HG03558 (cell line): ENCODE measurements at regions not wholly inside any gene's neighbourhood (a gene's known extent, or its start where the extent isn't known, plus 50 kb on each side); places are given as distances from the start of the nearest gene placed in this dataset.

ENCODE experiments used
- ATAC-seq: cut with Tn5 transposase; IDR thresholded peaks from one replicate; pipeline ENCODE4 v1.9.1; 2021; ENCODE audit warnings: moderate number of reproducible peaks; ENCODE audit not compliant: unreplicated experiment; ENCODE audit errors: extremely low read depth

DNA sequence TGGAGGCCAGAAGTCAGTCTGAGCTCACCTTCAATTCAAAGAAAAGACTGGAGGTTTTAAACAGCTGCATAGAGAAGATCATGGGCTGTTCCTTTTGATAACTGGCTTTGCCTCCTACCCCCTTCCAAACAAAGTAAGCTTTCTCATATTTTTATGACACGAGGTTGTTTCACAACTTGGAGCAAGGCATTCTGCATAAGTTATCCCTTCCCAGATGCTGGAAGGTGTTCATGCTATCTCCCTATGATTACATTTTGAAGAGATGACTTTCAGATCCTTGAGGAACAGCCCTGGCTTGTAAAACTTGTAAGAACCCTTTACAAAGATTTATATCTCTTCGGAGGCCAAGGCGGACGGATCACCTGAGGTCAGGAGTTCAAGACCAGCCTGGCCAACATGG is 571.9 kb upstream of the FTMT start:
- ATAC-seq: no peak

DNA sequence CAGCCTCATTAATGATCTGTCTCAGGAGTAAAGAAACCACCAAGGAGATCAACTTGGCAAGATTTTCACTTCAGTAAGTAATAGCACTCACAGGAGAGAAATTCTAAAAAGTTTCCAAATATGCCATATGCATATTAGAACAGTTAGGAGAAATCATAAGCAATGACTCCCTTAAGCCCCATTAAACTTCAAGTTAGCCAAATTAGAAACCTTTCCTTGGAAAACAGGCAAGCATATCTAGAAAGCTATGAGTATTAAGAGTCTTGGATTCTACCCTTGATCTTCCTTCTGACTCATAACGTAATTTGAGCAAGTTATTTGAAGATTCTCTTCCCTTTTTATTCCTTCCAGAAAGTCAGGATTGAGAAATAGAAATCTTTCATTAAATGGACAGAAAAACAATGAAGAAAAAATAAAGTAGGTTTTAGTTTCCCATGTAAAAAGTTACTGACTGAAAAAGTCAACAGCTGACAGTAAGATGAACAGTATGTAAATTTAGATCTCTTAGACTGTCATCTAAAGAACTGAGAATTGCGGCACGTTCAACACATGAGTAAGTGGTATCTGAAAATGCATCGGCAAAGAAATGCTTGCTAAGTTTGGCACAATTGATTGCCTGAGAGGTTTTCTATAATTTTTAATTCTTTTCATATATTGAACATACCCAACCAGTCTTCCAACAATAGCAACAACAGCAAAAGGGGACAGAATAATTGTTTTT is 565.7 kb upstream of the FTMT start:
- ATAC-seq: no peak

DNA sequence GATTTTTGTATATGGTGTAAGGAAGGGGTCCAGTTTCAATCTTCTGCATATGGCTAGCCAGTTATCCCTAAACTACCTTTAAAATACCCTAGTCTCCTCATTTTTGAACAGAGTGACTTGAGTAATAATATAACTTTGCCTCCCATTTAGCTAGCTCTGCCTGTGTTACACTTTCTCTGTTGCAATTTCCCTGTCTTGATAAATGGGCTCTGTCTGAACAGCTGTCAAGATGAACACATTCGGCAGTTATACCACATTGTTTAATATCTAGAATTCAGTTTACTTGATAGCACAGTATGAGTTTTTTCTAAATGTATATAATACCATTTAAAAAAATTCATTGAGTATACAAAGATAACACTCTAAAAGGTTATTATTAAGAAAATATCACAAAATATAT is 562.9 kb upstream of the FTMT start:
- no peak for ATAC-seq

DNA sequence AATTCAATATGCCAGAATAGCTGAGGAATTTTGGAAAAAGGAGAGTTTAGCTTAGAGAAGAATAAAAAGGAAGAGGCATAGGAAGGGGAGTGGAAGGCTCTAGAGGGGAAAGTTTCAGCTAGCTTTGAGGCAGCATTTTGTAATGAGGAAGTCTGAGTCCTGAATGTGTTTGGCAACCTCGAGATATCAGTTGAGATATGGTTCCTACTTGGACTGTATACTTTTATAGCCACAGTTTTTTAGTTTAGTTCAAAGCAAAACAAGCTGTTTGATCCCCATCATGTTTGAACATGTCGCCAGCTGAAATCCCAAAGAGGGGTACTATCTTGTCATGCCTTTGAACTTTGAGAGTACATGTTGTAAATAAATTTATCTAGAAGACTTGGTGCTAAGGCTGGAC is 559.0 kb upstream of the FTMT start:
- no peak for ATAC-seq

DNA sequence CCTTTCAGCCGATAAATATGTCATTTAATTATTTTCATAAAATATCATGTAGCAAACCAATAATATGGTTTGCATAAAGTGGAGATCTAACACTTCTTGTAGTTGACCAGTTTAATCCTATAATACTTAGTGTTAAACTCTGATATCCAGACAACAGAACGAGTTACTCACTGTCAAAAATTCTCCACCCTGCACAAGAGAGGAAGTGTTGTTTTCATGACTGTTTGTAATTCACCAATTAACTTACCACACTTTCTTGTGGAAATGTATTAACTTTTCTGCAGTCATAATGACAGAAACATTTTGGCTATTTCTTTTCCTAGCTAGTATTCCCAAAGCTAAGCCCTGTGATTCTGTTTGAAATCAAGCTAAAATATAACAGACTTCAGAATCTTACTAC is 555.3 kb upstream of the FTMT start:
- ATAC-seq: no peak

DNA sequence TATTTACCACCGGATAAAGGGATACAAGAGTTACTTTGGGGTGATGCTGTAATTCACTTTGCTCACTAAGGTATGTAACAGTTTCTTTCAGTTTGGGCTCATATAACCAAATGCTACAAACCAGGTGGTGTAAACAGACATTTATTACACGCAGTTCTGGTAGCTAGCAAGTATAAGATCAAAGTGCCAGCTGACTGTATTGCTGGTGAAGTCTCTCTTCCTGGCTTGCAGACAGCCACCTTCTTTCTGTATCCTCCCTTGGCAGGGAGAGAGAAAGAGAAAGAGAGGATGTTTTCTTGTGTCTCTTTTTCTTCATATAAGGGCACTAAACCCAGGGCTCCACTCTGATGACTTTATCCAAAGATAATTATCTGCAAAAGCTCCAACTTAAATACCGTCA is 552.5 kb upstream of the FTMT start:
- ATAC-seq: no peak

DNA sequence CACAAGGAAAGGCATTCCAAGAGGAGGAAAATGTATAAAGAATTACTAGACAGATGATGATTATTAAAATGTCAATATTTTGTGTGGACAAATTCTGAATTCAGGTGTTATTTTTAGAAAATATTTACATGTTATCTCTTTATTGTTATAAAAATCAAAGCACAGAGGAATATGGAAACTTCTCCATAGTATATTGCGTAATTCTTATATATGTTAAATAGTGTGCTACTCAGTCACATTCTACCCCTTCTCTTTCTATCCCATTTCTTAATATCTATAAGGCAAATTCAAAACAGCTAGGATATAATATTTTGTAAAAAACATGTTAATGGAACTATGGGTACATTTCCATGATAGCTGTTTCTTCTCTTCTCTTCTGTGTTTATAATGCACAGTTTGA is 546.8 kb upstream of the FTMT start:
- ATAC-seq: no peak

DNA sequence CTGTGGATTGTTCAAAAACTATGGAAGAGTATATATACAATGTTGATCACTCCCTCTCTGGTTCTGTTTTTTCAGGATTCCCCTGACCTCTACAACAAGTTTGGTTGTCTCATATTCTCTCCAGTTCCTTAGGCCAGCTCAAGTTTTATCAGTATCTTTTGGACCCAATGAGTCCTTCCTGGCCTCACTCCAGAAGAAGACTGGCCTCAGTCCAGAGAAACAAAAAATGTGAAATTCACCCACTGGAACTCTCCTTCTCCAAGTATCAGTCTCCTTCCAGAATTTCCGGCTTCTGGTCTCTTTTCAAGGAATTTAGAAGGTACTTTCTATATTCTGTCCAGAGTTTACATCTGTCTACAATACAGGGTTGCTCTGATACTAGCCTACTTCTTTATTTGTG is 537.8 kb upstream of the FTMT start:
- ATAC-seq: no peak

DNA sequence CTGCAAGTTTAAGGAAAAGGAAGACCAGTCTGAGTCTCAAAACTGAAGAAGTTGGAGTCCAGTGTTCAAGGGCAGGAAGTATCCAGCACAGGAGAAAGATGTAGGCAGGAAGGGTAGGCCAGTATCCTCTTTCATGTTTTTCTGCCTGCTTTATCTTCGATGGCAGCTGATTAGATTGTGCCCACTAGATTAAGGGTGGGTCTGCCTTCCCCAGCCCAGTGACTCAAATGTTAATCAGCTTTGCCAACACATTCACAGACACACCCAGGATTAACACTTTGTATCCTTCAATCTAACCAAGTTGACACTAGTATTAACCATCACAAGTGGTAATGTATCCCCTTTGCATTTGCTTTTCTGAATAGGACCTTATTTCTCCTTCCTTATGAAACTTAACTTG is 535.9 kb upstream of the FTMT start:
- ATAC-seq: no peak

DNA sequence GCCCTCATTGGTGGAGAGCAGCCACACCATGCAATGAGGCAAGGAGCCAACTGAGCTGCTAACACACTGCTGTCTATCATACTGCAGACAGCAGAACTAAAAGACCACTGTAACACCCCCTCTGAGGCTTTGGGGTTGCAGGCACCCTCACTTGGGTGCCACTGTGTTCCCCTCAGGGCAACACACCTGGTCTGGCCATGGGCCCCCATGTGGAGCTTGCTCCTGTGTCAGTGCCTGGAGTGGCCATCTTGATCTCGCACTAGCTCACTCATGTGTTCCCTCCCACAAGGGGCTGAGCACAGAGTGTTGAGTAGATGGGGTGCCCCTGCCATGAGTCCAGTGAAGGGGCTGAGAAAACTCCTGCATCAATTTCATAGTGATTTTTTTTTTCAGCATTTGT is 532.4 kb upstream of the FTMT start:
- ATAC-seq: no peak

DNA sequence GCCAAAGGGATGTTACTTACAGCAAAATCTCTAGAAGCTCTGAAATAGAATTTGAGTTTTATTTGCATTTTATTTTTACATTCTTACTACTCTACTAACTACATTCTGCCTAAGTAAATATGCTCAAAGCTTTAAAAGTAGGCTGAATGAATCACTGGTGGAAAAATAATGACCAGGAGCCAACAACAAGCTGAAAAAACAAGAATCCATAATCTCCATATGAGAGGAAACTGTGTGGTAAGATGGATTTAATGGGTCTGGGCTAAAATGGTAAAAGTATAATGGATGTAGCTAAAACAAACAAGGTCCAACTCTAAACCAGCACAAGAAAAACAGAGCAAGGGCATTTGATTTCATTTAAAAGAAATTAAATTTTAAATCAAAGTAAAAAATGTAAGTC is 525.8 kb upstream of the FTMT start:
- ATAC-seq: no peak

DNA sequence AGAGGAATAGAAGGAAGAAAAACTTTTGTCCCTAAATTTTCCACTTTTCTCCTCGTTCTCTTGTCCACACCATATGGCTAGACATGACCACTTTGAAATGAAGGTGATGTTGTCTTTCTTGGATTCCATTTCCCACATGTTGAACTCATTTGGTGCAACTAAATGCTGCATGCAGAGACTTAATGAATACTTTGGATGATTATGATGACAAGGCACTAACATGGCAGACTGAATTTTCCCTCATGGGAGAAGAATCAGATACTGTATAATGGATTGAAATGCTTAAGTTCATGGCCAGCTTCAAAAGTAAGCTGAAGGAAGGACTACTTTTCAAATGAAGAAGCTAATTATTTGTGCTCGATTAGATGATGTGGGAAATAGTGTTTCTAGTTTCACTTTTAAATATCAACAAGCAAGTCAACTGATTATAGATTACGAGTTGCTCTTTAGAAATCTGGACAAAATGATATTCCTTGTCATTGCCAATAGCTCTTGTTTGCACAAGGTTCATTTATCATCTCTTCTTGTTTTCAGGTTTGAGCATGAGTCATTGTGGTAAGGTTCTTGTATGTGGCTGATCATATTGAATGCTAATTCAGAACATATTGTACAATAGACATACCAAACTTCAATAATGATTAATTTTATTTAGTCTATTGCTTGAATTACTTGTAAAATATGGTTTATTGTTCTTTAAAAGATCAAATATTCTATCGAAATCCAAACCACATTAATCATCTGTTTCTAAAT is 501.3 kb upstream of the FTMT start:
- no peak for ATAC-seq

DNA sequence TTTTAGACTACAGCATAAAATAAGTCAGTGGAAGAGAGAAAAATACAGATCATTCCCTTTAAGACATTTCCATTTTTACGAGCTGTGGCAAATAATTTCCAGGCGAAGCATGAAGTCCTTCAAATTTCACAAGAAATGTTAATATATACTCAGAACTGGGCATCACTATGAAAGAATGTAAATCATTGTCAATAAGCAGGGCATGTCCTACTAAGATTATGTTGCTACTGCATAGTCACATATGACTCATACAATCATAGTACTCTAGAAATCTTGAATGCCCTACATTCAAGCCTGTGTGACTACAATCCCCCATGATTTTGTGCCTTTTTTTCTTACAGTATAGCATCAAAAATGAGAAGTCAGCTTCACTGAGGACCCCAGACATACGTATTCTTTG is 485.2 kb upstream of the FTMT start:
- no peak for ATAC-seq

DNA sequence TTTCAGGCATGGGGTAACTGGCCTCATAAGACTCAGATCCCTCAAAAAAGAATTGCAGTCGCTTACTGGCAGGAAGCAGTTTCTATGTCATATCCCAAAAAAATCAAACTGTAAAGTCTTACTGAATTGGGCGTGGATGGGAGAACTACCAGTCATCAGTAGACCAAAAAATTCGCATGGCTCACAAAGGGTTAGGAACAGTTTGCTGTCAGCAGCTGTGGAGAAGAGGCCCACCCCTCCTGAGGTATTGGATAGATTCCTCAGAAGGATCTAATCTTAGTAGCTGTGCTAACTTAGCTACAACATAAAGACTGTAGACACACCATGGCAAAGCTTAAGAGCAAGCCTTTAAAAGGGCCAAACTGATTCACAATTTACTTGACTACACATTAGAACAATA is 478.3 kb upstream of the FTMT start:
- ATAC-seq: no peak

DNA sequence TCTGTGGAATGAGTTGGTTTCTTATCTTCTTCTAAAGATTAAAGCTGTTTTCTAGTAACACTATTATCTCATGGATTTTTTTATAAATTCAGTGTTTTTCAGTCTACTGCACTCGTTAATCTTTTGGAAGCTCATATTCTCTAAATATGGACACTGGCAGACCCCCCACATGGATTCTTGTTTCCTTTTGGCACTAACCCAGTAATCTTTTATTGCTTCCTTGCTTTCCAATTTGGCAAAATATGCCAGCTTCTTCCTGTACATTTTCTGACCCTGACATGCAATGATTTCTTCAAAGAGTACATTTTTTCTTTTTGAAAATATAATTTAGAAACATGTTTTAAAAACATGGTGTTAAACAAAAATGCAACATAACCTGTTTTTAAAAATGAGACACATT is 474.2 kb upstream of the FTMT start:
- ATAC-seq: no peak

DNA sequence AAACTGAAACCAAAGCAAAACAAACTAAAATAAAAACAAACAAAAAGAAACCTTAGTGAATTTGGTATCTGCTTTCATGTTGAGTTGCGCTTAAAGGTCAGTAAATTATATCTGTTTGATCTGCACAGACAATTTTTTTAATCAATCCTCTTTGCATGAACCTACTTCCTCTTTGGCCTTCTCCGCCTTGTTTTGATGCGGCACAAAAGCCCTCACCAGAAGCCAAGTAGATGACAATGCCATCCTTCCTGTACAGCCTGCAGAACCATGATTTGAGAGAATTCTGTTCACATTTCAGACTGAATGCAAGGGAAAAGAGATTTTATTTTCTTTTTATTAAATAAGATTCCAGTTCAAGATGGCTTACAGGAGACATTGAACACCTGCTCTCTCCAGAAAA is 473.6 kb upstream of the FTMT start:
- ATAC-seq: no peak

DNA sequence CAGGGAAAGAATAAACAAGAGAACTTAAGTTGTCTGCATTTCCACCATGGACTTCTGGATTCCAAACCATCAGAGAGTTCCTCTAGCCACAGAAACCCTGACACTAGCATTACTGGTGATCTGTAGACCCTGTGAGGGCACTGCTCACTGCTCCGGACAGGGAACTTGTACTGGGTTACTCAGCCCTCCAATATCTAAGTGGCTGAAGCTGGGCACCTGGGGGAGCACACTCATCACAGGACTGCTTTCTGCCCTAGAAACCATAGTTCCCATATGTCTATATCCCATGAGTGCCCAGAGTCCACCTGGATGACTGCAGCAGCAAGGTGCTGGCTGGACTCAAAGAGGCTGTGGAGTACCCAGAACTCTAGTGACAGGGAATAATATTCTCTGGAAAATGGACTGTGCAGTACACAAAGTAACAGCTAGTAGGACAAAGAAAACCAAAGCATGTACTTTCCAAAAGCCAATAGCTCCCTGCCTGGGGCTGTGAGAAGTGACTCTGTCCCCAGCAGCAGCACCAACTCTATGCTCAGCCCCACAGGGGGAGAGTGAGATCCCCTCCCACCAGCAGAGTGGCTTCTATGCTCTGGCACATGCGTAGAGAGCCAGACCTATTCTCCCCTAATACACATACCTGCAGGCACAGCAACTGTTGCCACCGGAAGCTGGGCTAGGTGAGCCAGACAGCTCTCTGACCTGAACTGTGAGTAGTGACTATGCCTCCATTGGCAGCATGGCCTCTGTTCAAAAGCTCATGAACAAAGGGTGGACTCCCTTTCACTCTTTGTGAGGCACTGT is 472.9 kb upstream of the FTMT start:
- ATAC-seq: no peak

DNA sequence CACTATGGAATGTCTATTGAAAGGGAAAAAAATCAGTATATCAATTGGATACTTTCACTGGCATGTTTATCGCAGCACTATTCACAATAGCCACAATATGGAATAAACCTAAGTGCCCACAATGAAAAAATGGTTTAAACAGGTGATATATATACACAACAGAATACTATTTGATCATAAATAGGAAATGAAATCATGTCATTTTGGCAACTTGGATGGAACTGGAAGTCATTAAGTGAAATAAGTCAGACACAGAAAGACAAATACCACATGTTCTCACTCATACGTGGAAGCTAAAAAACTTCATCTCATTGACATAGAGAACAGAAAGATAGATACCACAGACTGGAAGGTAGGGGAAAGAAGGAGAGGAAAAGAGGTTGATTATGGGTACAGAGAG is 471.6 kb upstream of the FTMT start:
- no peak for ATAC-seq

DNA sequence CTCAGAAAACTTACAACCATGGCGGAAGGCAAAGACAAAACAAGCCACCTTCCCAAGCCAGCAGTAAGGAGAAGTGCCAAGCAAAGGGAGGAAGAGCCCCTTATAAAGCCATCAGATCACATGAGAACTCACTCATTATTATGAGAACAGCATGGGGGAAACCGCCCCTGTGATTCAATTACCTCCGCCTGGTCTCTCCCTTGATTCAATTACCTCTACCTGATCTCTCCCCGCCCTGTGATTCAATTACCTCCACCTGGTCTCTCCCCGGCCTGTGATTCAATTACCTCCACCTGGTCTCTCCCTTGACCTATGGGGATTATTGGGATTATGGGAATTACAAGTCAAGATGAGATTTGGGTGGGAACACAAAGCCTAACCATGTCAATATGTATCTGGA is 467.3 kb upstream of the FTMT start:
- ATAC-seq: no peak

DNA sequence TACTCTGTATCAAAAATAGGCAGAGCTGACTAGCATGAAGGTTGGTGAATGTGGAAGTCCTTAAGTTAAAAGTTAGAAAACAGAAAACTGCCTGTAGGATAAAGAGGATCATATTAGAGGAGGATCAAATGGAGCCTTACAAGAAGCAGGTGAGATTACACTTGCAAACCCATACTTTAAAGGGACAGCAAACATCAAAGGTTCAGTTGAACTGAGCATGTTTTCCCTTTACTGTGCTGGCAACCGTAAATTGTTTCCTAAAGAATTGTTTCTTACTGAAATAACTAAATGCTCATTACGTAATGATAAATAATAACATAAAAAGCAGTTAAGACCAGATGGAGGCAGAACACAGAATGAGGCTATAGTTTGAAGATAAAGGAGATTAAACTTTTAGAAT is 465.3 kb upstream of the FTMT start:
- ATAC-seq: no peak

DNA sequence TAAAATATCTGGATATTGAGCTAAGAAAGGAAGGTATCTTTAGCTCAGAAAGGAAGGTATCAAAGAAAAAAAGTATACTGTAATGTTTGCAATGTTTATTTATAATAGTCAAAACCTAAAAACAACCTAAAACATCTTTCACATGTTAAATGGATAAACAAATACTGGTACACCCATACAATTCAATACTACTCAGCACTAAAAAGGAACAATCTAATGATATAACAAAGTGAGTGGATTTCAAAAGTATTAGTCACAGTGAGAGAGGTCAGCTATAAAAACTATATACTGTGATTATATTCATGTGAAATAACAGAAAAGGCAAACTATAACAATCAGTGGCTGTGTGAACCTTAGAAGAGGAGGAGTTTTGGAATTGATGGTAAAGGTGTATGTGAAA is 455.0 kb upstream of the FTMT start:
- ATAC-seq: no peak
